NB4 (cell line): ENCODE measurements at regions not wholly inside any gene's neighbourhood (a gene's known extent, or its start where the extent isn't known, plus 50 kb on each side); places are given as distances from the start of the nearest gene placed in this dataset.

Source experiments
- DNase-seq: peaks from one replicate; pipeline ENCODE4 v3.0.0; 2010; ENCODE audit warnings: low read depth
- H3K4me3 ChIP-seq: one replicate; pipeline ENCODE4 v1.5.1; 2011; ENCODE audit warnings: mild to moderate bottlenecking, low read depth, low read length, moderate library complexity
- MYC ChIP-seq: IDR thresholded peaks from 2 replicates; pipeline ENCODE4 v1.6.1; 2011; ENCODE audit warnings: low read depth, low read length
- POLR2A ChIP-seq: IDR thresholded peaks from 2 replicates; pipeline ENCODE4 v1.6.1; 2011; ENCODE audit warnings: mild to moderate bottlenecking; ENCODE audit not compliant: insufficient read length; ENCODE audit errors: extremely low read depth
- TF ChIP-seq, protein P1 (sequence below): IDR thresholded peaks from one replicate; pipeline ENCODE4 v1.5.1; 2012; ENCODE audit warnings: low read depth, low read length
- TF ChIP-seq, protein P2 (sequence below): IDR thresholded peaks from 2 replicates; pipeline ENCODE4 v1.6.1; 2011; ENCODE audit warnings: low read depth, low read length

- TF ChIP-seq, protein P1, sequence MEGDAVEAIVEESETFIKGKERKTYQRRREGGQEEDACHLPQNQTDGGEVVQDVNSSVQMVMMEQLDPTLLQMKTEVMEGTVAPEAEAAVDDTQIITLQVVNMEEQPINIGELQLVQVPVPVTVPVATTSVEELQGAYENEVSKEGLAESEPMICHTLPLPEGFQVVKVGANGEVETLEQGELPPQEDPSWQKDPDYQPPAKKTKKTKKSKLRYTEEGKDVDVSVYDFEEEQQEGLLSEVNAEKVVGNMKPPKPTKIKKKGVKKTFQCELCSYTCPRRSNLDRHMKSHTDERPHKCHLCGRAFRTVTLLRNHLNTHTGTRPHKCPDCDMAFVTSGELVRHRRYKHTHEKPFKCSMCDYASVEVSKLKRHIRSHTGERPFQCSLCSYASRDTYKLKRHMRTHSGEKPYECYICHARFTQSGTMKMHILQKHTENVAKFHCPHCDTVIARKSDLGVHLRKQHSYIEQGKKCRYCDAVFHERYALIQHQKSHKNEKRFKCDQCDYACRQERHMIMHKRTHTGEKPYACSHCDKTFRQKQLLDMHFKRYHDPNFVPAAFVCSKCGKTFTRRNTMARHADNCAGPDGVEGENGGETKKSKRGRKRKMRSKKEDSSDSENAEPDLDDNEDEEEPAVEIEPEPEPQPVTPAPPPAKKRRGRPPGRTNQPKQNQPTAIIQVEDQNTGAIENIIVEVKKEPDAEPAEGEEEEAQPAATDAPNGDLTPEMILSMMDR, result no peak
- TF ChIP-seq MYC (no peak), POLR2A (no peak)
- H3K4me3 ChIP-seq, result no peak overlapping the region
- DNase-seq, result no peak
Measured at GRCh38 chr14:104499784-104500760, 79.5 kb upstream of the C14orf180 start.

GRCh38 chr14:104502060-104502459, 77.5 kb upstream of the C14orf180 start:
- H3K4me3 ChIP-seq, result no peak overlapping the region
- no peak for DNase-seq
- TF ChIP-seq, protein P1, result no peak

- H3K4me3 ChIP-seq, result no peak overlapping the region
- TF ChIP-seq, protein P1, result no peak
- TF ChIP-seq POLR2A, result no peak
- no peak for TF ChIP-seq MYC
- TF ChIP-seq, protein P2, sequence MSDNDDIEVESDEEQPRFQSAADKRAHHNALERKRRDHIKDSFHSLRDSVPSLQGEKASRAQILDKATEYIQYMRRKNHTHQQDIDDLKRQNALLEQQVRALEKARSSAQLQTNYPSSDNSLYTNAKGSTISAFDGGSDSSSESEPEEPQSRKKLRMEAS, result no peak
- no peak for DNase-seq
Measured at GRCh38 chr14:104503691-104504090, 75.9 kb upstream of the C14orf180 start.

GRCh38 chr14:104504172-104504735, 75.3 kb upstream of the C14orf180 start:
- no peak overlapping the region for H3K4me3 ChIP-seq
- TF ChIP-seq POLR2A (no peak), MYC (no peak)
- TF ChIP-seq, protein P1, result no peak
- TF ChIP-seq, protein P2, result no peak
- no peak for DNase-seq

- no peak for DNase-seq
- TF ChIP-seq, protein P1, result no peak
- TF ChIP-seq POLR2A, result no peak
- TF ChIP-seq MYC, result no peak
- TF ChIP-seq, protein P2, result no peak
- H3K4me3 ChIP-seq, result no peak overlapping the region
Measured at GRCh38 chr14:104505085-104506074, 74.2 kb upstream of the C14orf180 start.
